Liver (tissue), 8 donors: ENCODE measurements at regions not wholly inside any gene's neighbourhood (a gene's known extent, or its start where the extent isn't known, plus 50 kb on each side); places are given as distances from the start of the nearest gene placed in this dataset.

Source experiments
- DNase-seq: peaks from one replicate; pipeline ENCODE4 v3.0.0-alpha.2; 2017; ENCODE audit warnings: low spot score
- H3K27ac ChIP-seq, 2 donors: one replicate each; pipeline ENCODE4 v1.7.0; 2013; ENCODE audit warnings: inconsistent platforms in 2 of 2, low read length in 2 of 2, control low read depth in 1 of 2, low read depth in 1 of 2, mild to moderate bottlenecking in 1 of 2
- H3K27me3 ChIP-seq, 4 donors: one replicate each; pipeline versions ENCODE4 v1.6.1 to v1.7.0; 2013; ENCODE audit warnings: low read length in 3 of 4, inconsistent platforms in 1 of 4, mild to moderate bottlenecking in 1 of 4, moderate library complexity in 1 of 4; ENCODE audit not compliant: control insufficient read depth in 4 of 4, insufficient read depth in 4 of 4
- H3K36me3 ChIP-seq, 4 donors: one replicate each; pipeline versions ENCODE4 v1.6.1 to v1.7.0; 2013; ENCODE audit warnings: low read length in 3 of 4, mild to moderate bottlenecking in 3 of 4, low read depth in 1 of 4, moderate library complexity in 1 of 4; ENCODE audit not compliant: control insufficient read depth in 4 of 4, insufficient read depth in 3 of 4
- H3K4me1 ChIP-seq, 4 donors: one replicate each; pipeline versions ENCODE4 v1.6.1 to v1.7.0; 2013; ENCODE audit warnings: low read length in 3 of 4, mild to moderate bottlenecking in 3 of 4, moderate library complexity in 1 of 4; ENCODE audit not compliant: control insufficient read depth in 4 of 4, insufficient read depth in 4 of 4
- H3K4me3 ChIP-seq, 3 donors: one replicate each; pipeline versions ENCODE4 v1.6.1 to v1.7.0; 2013; ENCODE audit warnings: low read length in 3 of 3, control low read depth in 1 of 3, low read depth in 1 of 3, mild to moderate bottlenecking in 1 of 3
- H3K9ac ChIP-seq, 2 donors: one replicate each; pipeline ENCODE4 v1.7.0; 2013; ENCODE audit warnings: low read length in 2 of 2, mild to moderate bottlenecking in 2 of 2, moderate library complexity in 2 of 2, control low read depth in 1 of 2, low read depth in 1 of 2
- H3K9me3 ChIP-seq, 4 donors: one replicate each; pipeline versions ENCODE4 v1.6.1 to v1.7.0; 2013; ENCODE audit warnings: low read length in 3 of 4; ENCODE audit not compliant: control insufficient read depth in 4 of 4
- ATF3 ChIP-seq: IDR thresholded peaks from 2 replicates; pipeline ENCODE4 v1.6.1; 2016; ENCODE audit warnings: antibody characterized with exemption
- EGR1 ChIP-seq, 2 donors: IDR thresholded peaks; 2 replicates each; pipeline ENCODE4 v1.6.1; 2016 to 2018; ENCODE audit warnings: antibody characterized with exemption in 2 of 2, low read depth in 2 of 2
- FOXA1 ChIP-seq: IDR thresholded peaks from 2 replicates; pipeline ENCODE4 v1.6.1; 2016; ENCODE audit warnings: antibody characterized with exemption
- FOXA2 ChIP-seq: IDR thresholded peaks from 2 replicates; pipeline ENCODE4 v1.6.1; 2016; ENCODE audit warnings: antibody characterized with exemption
- GABPA ChIP-seq, 2 donors: IDR thresholded peaks in 1 of 2; conservative IDR thresholded peaks in 1 of 2; 2 replicates each; pipeline ENCODE4 v1.6.1; 2016; ENCODE audit warnings: antibody characterized with exemption in 2 of 2, mild to moderate bottlenecking in 1 of 2, moderate library complexity in 1 of 2
- HNF4G ChIP-seq: IDR thresholded peaks from 2 replicates; pipeline ENCODE4 v1.6.1; 2016; ENCODE audit warnings: antibody characterized with exemption
- JUND ChIP-seq, 2 donors: IDR thresholded peaks; 2 replicates each; pipeline ENCODE4 v1.6.1; 2016; ENCODE audit warnings: antibody characterized with exemption in 2 of 2
- NR2F2 ChIP-seq: IDR thresholded peaks from 2 replicates; pipeline ENCODE4 v1.6.1; 2016; ENCODE audit warnings: antibody characterized with exemption
- RAD21 ChIP-seq, 2 donors: IDR thresholded peaks; 2 replicates each; pipeline ENCODE4 v1.6.1; 2016; ENCODE audit warnings: antibody characterized with exemption in 2 of 2, mild to moderate bottlenecking in 2 of 2
- RXRA ChIP-seq, 2 donors: IDR thresholded peaks; 2 replicates each; pipeline ENCODE4 v1.6.1; 2017 to 2018; ENCODE audit warnings: antibody characterized with exemption in 2 of 2, mild to moderate bottlenecking in 1 of 2
- SP1 ChIP-seq: IDR thresholded peaks from 2 replicates; pipeline ENCODE4 v1.6.1; 2018; ENCODE audit warnings: antibody characterized with exemption, mild to moderate bottlenecking
- TAF1 ChIP-seq: conservative IDR thresholded peaks from 2 replicates; pipeline ENCODE4 v1.6.1; 2016; ENCODE audit warnings: antibody characterized with exemption, mild to moderate bottlenecking
- YY1 ChIP-seq: IDR thresholded peaks from 2 replicates; pipeline ENCODE4 v1.6.1; 2016; ENCODE audit warnings: antibody characterized with exemption, mild to moderate bottlenecking
- WGBS: extraction: QIAGEN DNeasy Blood & Tissue Kit; methylation state at CpG from one replicate; pipeline ENCODE4 v1.1.7; 2013; 5-methylcytosine and 5-hydroxymethylcytosine counted together
- TF ChIP-seq, protein P1 (sequence below): IDR thresholded peaks from 2 replicates; pipeline ENCODE4 v1.6.1; 2016; ENCODE audit warnings: antibody characterized with exemption
- TF ChIP-seq, protein P2 (sequence below): fragments of 150-350 bp; IDR thresholded peaks from 2 replicates; pipeline ENCODE4 v1.5.1; 2017; ENCODE audit warnings: improper control_type of control experiment, low read depth, low read length; ENCODE audit not compliant: missing input control
- TF ChIP-seq, protein P3 (sequence below): IDR thresholded peaks from 2 replicates; pipeline ENCODE4 v1.6.1; 2016; ENCODE audit warnings: antibody characterized with exemption, mild to moderate bottlenecking
- TF ChIP-seq, protein P4 (sequence below): IDR thresholded peaks from 2 replicates; pipeline ENCODE4 v1.6.1; 2016; ENCODE audit warnings: antibody characterized with exemption
- donor health status: healthy.
- donor health status: healthy.
- donor health status: healthy.
- donor health status: healthy.
- donor health status: healthy.

DNA sequence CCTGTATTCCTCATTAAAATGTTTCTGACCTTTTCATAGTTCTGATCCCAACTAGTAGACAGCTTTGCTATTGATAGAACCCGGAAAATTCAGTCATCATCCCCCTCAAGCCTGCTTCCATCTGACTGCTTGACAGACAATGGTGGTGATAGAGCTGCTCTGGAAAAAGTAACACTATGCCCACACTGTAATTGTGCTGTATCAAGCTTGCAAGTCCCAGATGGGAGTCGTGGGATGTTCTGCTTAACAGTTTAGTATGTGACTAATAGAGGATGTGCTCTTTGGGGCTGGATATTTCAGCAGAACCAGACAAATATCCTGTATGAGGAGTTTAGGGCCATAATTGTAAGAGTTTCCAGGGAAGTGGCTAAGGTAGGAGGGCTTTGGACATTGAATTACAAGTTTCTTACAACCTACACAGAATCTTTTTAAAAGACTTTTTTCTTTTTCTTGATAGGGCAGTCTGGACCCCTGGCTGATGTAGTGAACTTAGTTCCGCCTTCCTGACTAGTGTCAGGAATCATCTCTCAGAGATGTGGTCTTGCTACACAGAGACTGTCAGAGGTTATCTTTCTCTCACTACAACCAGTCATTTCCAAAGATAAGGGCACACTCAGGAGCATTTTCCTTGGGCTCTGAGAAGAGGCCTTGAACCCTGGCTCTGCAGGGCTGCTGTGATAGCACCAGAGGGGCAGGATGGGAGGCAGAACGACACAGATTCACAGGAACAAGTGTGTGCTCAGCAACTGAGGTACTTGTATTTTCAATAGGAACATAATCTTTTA lies 158.0 kb upstream of the RBMS1 start:
- no peaks in the 10 kb centered on the region for H3K36me3 ChIP-seq
- H3K27me3 ChIP-seq: no peaks in the 10 kb centered on the region
- no peak overlapping the region for H3K9ac ChIP-seq
- no peak for DNase-seq
- H3K4me3 ChIP-seq: no peak overlapping the region
- H3K27ac ChIP-seq: no peak overlapping the region
- H3K4me1 ChIP-seq: no peaks in the 10 kb centered on the region
- no peaks in the 10 kb centered on the region for H3K9me3 ChIP-seq
- WGBS: 70% methylated on average over 4 of the region's 4 CpGs
- no peak for TF ChIP-seq FOXA1
- no peak for TF ChIP-seq YY1
- TF ChIP-seq SP1: no peak
- TF ChIP-seq ATF3: no peak
- TF ChIP-seq GABPA (IDR thresholded peaks at IDR 0.05 in 1 of 2, conservative IDR thresholded peaks at IDR 0.05 in 1 of 2): no peak
- no peak for TF ChIP-seq JUND (IDR thresholded peaks at IDR 0.05)
- no peak for TF ChIP-seq RAD21 (IDR thresholded peaks at IDR 0.05)
- no peak for TF ChIP-seq FOXA2
- no peak for TF ChIP-seq EGR1 (IDR thresholded peaks at IDR 0.05; ENCODE audit: low read depth in 2 of 2)
- no peak for TF ChIP-seq HNF4G
- TF ChIP-seq, protein P1, sequence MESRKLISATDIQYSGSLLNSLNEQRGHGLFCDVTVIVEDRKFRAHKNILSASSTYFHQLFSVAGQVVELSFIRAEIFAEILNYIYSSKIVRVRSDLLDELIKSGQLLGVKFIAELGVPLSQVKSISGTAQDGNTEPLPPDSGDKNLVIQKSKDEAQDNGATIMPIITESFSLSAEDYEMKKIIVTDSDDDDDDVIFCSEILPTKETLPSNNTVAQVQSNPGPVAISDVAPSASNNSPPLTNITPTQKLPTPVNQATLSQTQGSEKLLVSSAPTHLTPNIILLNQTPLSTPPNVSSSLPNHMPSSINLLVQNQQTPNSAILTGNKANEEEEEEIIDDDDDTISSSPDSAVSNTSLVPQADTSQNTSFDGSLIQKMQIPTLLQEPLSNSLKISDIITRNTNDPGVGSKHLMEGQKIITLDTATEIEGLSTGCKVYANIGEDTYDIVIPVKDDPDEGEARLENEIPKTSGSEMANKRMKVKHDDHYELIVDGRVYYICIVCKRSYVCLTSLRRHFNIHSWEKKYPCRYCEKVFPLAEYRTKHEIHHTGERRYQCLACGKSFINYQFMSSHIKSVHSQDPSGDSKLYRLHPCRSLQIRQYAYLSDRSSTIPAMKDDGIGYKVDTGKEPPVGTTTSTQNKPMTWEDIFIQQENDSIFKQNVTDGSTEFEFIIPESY: no peak
- TF ChIP-seq, protein P2, sequence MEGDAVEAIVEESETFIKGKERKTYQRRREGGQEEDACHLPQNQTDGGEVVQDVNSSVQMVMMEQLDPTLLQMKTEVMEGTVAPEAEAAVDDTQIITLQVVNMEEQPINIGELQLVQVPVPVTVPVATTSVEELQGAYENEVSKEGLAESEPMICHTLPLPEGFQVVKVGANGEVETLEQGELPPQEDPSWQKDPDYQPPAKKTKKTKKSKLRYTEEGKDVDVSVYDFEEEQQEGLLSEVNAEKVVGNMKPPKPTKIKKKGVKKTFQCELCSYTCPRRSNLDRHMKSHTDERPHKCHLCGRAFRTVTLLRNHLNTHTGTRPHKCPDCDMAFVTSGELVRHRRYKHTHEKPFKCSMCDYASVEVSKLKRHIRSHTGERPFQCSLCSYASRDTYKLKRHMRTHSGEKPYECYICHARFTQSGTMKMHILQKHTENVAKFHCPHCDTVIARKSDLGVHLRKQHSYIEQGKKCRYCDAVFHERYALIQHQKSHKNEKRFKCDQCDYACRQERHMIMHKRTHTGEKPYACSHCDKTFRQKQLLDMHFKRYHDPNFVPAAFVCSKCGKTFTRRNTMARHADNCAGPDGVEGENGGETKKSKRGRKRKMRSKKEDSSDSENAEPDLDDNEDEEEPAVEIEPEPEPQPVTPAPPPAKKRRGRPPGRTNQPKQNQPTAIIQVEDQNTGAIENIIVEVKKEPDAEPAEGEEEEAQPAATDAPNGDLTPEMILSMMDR: no peak
- no peak for TF ChIP-seq RXRA (IDR thresholded peaks at IDR 0.05)
- no peak for TF ChIP-seq NR2F2
- TF ChIP-seq, protein P3, sequence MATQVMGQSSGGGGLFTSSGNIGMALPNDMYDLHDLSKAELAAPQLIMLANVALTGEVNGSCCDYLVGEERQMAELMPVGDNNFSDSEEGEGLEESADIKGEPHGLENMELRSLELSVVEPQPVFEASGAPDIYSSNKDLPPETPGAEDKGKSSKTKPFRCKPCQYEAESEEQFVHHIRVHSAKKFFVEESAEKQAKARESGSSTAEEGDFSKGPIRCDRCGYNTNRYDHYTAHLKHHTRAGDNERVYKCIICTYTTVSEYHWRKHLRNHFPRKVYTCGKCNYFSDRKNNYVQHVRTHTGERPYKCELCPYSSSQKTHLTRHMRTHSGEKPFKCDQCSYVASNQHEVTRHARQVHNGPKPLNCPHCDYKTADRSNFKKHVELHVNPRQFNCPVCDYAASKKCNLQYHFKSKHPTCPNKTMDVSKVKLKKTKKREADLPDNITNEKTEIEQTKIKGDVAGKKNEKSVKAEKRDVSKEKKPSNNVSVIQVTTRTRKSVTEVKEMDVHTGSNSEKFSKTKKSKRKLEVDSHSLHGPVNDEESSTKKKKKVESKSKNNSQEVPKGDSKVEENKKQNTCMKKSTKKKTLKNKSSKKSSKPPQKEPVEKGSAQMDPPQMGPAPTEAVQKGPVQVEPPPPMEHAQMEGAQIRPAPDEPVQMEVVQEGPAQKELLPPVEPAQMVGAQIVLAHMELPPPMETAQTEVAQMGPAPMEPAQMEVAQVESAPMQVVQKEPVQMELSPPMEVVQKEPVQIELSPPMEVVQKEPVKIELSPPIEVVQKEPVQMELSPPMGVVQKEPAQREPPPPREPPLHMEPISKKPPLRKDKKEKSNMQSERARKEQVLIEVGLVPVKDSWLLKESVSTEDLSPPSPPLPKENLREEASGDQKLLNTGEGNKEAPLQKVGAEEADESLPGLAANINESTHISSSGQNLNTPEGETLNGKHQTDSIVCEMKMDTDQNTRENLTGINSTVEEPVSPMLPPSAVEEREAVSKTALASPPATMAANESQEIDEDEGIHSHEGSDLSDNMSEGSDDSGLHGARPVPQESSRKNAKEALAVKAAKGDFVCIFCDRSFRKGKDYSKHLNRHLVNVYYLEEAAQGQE: no peak
- TF ChIP-seq, protein P4, sequence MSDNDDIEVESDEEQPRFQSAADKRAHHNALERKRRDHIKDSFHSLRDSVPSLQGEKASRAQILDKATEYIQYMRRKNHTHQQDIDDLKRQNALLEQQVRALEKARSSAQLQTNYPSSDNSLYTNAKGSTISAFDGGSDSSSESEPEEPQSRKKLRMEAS: no peak
- TF ChIP-seq TAF1: no peak
